NT2/D1 (cell line): ENCODE measurements at regions not wholly inside any gene's neighbourhood (a gene's known extent, or its start where the extent isn't known, plus 50 kb on each side); places are given as distances from the start of the nearest gene placed in this dataset.
"Not testable (repeated sequence)": the region's sequence is repeated elsewhere in the genome, so short reads cannot be mapped to it uniquely, and the experiment has no call there.

ENCODE experiments used
- DNase-seq: peaks from one replicate; pipeline ENCODE4 v3.0.0-alpha.2; 2011; ENCODE audit warnings: low read depth, low spot score
- H3K27me3 ChIP-seq: 2 replicates; pipeline ENCODE4 v1.6.0; 2011; ENCODE audit warnings: mild to moderate bottlenecking; ENCODE audit not compliant: insufficient read length, insufficient read depth
- H3K36me3 ChIP-seq: 2 replicates; pipeline ENCODE4 v1.6.1; 2011; ENCODE audit warnings: mild to moderate bottlenecking, low read length, mixed read lengths; ENCODE audit not compliant: insufficient read depth, insufficient read length
- H3K4me1 ChIP-seq: 2 replicates; pipeline ENCODE4 v1.5.1; 2011; ENCODE audit not compliant: insufficient read depth, insufficient read length
- H3K4me3 ChIP-seq: 2 replicates; pipeline ENCODE4 v1.5.1; 2011; ENCODE audit warnings: low read depth; ENCODE audit not compliant: insufficient read length
- H3K9ac ChIP-seq: 2 replicates; pipeline ENCODE4 v1.6.0; 2011; ENCODE audit warnings: low read depth; ENCODE audit not compliant: insufficient read length
- H3K9me3 ChIP-seq: 2 replicates; pipeline ENCODE4 v1.5.1; 2011; ENCODE audit warnings: mild to moderate bottlenecking, low read length; ENCODE audit not compliant: insufficient read depth
- SUZ12 ChIP-seq: IDR thresholded peaks from 2 replicates; pipeline ENCODE4 v1.6.1; 2011; ENCODE audit not compliant: insufficient read length, insufficient read depth; ENCODE audit errors: extremely low read depth
- YY1 ChIP-seq: IDR thresholded peaks from 2 replicates; pipeline ENCODE4 v1.6.1; 2011; ENCODE audit not compliant: insufficient read length, insufficient read depth
- ZNF274 ChIP-seq: IDR thresholded peaks from 2 replicates; pipeline ENCODE4 v1.6.1; 2011; ENCODE audit warnings: mild to moderate bottlenecking, low read depth, low read length

- Histone ChIP-seq H3K9me3 (peaks cover 31% of the 10 kb centered on the region), H3K27me3 (no peaks in the 10 kb centered on the region), H3K36me3 (no peaks in the 10 kb centered on the region), H3K4me1 (no peaks in the 10 kb centered on the region), H3K4me3 (no peak overlapping the region), H3K9ac (no peak overlapping the region)
- no peak for DNase-seq
- TF ChIP-seq YY1 (no peak), ZNF274 (no peak), SUZ12 (no peak)
Measured at GRCh38 chr14:101313268-101313667, 248.0 kb upstream of the DIO3 start.

DNA sequence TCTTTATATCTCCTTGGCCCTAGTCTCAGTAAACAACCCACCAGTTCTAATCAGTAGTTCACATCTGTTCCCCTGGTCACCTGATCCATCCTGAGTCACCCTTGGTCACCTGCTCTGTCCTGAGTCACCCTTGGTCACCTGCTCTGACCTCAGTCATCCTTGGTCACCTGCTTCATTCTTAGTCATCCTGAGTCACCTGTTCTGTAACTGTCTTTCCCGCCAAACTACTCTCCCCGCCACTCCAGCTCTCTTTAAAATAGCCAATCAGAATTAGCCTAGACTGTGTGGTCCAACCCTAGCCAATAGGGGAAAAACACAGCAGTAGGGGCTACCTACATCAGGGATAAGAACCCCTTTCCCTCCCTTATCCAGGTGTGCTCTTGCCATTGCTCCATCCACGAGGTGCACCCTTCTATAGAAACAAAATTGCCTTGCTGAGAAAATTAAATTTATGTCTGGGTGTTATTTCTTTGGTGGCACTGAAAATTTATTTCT, 245.4 kb upstream of the DIO3 start:
- TF ChIP-seq ZNF274 (no peak), YY1 (no peak), SUZ12 (no peak)
- no peaks in the 10 kb centered on the region for H3K4me1 ChIP-seq
- H3K4me3 ChIP-seq, result no peak overlapping the region
- DNase-seq, result no peak
- H3K9me3 ChIP-seq, result peaks cover 31% of the 10 kb centered on the region
- no peak overlapping the region for H3K9ac ChIP-seq
- H3K27me3 ChIP-seq, result no peaks in the 10 kb centered on the region
- no peaks in the 10 kb centered on the region for H3K36me3 ChIP-seq

GRCh38 chr14:101318271-101318670, 243.0 kb upstream of the DIO3 start:
- TF ChIP-seq YY1 (no peak), ZNF274 (no peak), SUZ12 (no peak)
- no peaks in the 10 kb centered on the region for H3K27me3 ChIP-seq
- no peak for DNase-seq
- H3K9ac ChIP-seq, result no peak overlapping the region
- peaks cover 33% of the 10 kb centered on the region for H3K9me3 ChIP-seq
- no peaks in the 10 kb centered on the region for H3K36me3 ChIP-seq
- H3K4me3 ChIP-seq, result no peak overlapping the region
- H3K4me1 ChIP-seq, result no peaks in the 10 kb centered on the region

DNA sequence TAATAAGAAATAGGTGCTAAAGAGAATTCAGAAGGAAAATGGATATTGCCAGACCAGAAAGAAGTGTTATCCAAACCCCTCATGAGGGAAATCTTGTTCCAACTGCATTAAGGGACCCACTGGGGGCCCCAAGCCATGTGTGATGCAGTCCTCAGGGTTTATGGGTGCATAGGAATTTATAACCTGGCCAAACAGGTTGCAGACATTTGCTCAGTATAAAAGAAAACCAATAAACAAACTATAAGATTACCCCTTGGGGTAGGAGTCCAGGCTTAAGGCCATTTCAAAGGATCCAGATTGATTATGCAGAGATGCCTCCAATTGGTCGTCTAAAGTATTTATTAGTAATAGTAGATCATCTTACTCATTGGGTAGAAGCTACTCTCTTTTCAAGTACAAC, 240.9 kb upstream of the DIO3 start:
- DNase-seq, result no peak
- Histone ChIP-seq H3K27me3 (no peaks in the 10 kb centered on the region), H3K4me3 (no peak overlapping the region), H3K36me3 (no peaks in the 10 kb centered on the region), H3K9me3 (peaks cover 38% of the 10 kb centered on the region), H3K9ac (no peak overlapping the region), H3K4me1 (no peaks in the 10 kb centered on the region)
- TF ChIP-seq SUZ12 (no peak), ZNF274 (no peak), YY1 (no peak)

- no peak for DNase-seq
- Histone ChIP-seq H3K4me1 (no peaks in the 10 kb centered on the region), H3K4me3 (no peak overlapping the region), H3K9me3 (peaks cover 20% of the 10 kb centered on the region), H3K27me3 (no peaks in the 10 kb centered on the region), H3K9ac (no peak overlapping the region), H3K36me3 (no peaks in the 10 kb centered on the region)
- no peak for TF ChIP-seq SUZ12
- TF ChIP-seq YY1, result no peak
- no peak for TF ChIP-seq ZNF274
Measured at GRCh38 chr14:101322223-101322622, 239.1 kb upstream of the DIO3 start.

- Histone ChIP-seq H3K9me3 (peaks cover 16% of the 10 kb centered on the region), H3K4me3 (no peak overlapping the region), H3K36me3 (no peaks in the 10 kb centered on the region), H3K27me3 (no peaks in the 10 kb centered on the region), H3K9ac (no peak overlapping the region), H3K4me1 (no peaks in the 10 kb centered on the region)
- TF ChIP-seq ZNF274, result no peak
- no peak for TF ChIP-seq YY1
- TF ChIP-seq SUZ12, result no peak
- DNase-seq, result no peak
Measured at GRCh38 chr14:101323111-101323510, 238.2 kb upstream of the DIO3 start.

DNA sequence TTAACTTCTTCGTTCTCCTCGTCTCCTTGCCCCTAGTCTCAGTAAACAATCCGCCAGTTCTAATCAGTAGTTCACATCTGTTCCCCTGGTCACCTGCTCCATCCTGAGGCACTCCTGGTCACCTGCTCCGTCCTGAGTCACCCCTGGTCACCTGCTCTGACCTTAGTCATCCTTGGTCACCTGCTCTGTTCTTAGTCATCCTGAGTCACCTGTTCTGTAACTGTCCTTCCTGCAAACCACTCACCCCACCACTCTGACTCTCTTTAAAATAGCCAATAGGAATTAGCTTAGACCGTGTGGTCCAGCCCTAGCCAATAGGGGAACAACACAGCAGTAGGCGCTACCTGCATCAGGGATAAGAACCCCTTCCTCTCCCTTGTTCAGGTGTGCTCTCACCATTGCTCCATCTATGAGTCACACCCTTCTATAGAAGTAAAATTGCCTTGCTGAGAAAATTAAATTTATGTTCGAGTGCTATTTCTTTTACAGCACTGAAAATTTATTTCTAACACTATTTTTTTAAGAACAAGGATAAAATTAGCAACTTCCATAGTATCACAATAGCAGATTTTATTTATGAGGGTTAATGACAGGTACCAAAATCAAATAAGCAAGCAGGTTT, 237.6 kb upstream of the DIO3 start:
- peaks cover 16% of the 10 kb centered on the region for H3K9me3 ChIP-seq

GRCh38 chr14:101325319-101325718, 236.0 kb upstream of the DIO3 start:
- Histone ChIP-seq H3K9me3 (peaks cover 16% of the 10 kb centered on the region), H3K27me3 (no peaks in the 10 kb centered on the region), H3K9ac (no peak overlapping the region), H3K4me3 (no peak overlapping the region), H3K36me3 (no peaks in the 10 kb centered on the region), H3K4me1 (no peaks in the 10 kb centered on the region)
- DNase-seq, result no peak
- TF ChIP-seq SUZ12 (no peak), YY1 (no peak), ZNF274 (no peak)

More for the DNA sequence above, 237.6 kb upstream of the DIO3 start:
- H3K4me1 ChIP-seq, H3K36me3 ChIP-seq, H3K9ac ChIP-seq, H3K4me3 ChIP-seq, DNase-seq, H3K27me3 ChIP-seq: not testable (repeated sequence)
